Osteoblast (primary cell): ENCODE measurements at regions not wholly inside any gene's neighbourhood (a gene's known extent, or its start where the extent isn't known, plus 50 kb on each side); places are given as distances from the start of the nearest gene placed in this dataset.

ENCODE experiments used
- DNase-seq: peaks from one replicate; pipeline ENCODE4 v3.0.0; 2011; ENCODE audit warnings: low spot score, mixed read lengths; ENCODE audit not compliant: insufficient read length; ENCODE audit errors: missing footprints
- H2AFZ ChIP-seq: 2 replicates; pipeline ENCODE4 v1.6.0; 2011; ENCODE audit warnings: mild to moderate bottlenecking, low read length
- H3K27ac ChIP-seq: 2 replicates; pipeline ENCODE4 v1.5.1; 2011; ENCODE audit warnings: mild to moderate bottlenecking, low read depth, low read length, moderate library complexity
- H3K27me3 ChIP-seq: 2 replicates; pipeline ENCODE4 v1.6.0; 2012; ENCODE audit warnings: mild to moderate bottlenecking, control low read depth, inconsistent platforms, low read length, moderate library complexity; ENCODE audit not compliant: insufficient read depth
- H3K36me3 ChIP-seq: 2 replicates; pipeline ENCODE4 v1.5.1; 2011; ENCODE audit warnings: mild to moderate bottlenecking, low read length, control low read depth, moderate library complexity; ENCODE audit not compliant: insufficient read depth
- H3K4me1 ChIP-seq: 2 replicates; pipeline ENCODE4 v1.5.1; 2011; ENCODE audit warnings: mild to moderate bottlenecking, low read length, control low read depth, moderate library complexity; ENCODE audit not compliant: insufficient read depth
- H3K4me2 ChIP-seq: 2 replicates; pipeline ENCODE4 v1.6.0; 2011; ENCODE audit warnings: mild to moderate bottlenecking, low read length; ENCODE audit not compliant: insufficient read depth
- H3K4me3 ChIP-seq: fragments of 200-600 bp; sonication (generic); 3 replicates; pipeline ENCODE4 v1.5.1; 2012; ENCODE audit warnings: mild to moderate bottlenecking, low read length, inconsistent platforms; ENCODE audit not compliant: insufficient read depth
- H3K79me2 ChIP-seq: 2 replicates; pipeline ENCODE4 v1.6.0; 2012; ENCODE audit warnings: mild to moderate bottlenecking, low read length, control low read depth, inconsistent platforms; ENCODE audit not compliant: insufficient read depth
- H3K9me3 ChIP-seq: 2 replicates; pipeline ENCODE4 v1.5.1; 2011; ENCODE audit warnings: low read depth, low read length, control low read depth
- H4K20me1 ChIP-seq: 2 replicates; pipeline ENCODE4 v1.6.0; 2012; ENCODE audit warnings: mild to moderate bottlenecking, low read length, control low read depth; ENCODE audit not compliant: insufficient read depth
- TF ChIP-seq, protein P1 (sequence below): IDR thresholded peaks from 2 replicates; pipeline ENCODE4 v1.5.1; 2011; ENCODE audit warnings: mild to moderate bottlenecking, low read depth, low read length, moderate library complexity; ENCODE audit errors: extremely low read depth

DNA sequence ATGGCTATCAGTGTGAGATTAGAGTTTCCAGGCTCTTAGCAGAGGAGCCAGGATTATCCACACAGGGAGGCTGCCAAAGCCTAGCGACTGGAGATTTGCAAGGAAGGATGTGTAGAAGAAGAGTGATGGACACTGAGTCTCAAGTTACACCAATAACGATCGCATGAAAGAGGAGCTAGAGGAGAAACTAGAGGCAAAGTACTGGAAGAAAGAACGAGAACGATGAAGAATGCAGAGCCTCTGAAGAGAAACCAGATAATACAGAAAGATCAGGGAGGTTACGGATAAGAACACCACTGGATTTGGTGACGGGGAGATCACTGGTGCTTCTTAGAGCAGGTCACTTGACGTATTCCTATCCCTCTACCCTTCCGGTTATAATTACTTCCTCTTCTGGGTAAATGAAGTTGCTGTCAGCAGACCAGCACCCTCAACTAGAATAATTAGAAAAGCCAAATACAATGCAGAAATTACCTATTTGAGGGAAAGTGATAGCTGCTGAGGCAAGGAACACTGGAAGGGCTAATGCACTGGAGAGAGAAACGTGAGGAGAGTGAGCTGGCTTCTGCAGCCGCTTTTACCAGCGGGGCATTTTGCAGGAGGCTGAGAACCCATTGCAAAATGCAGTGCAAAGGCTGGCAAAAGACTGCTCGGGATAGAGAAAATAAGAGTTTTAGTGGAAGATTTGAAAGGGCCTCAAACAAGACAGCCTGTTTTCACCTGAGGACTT lies 93.1 kb upstream of the HIF1A start:
- Histone ChIP-seq H3K4me3 (peak overlapping the region; percentile 45), H3K36me3 (no peaks in the 10 kb centered on the region), H3K27ac (peak overlapping the region; percentile 63), H4K20me1 (no peaks in the 10 kb centered on the region), H3K79me2 (no peaks in the 10 kb centered on the region), H3K27me3 (no peaks in the 10 kb centered on the region), H3K4me1 (peaks cover 29% of the 10 kb centered on the region), H2AFZ (peak overlapping the region; percentile 68), H3K9me3 (no peaks in the 10 kb centered on the region), H3K4me2 (peak overlapping the region; percentile 65)
- DNase-seq = no peak
- TF ChIP-seq, protein P1, sequence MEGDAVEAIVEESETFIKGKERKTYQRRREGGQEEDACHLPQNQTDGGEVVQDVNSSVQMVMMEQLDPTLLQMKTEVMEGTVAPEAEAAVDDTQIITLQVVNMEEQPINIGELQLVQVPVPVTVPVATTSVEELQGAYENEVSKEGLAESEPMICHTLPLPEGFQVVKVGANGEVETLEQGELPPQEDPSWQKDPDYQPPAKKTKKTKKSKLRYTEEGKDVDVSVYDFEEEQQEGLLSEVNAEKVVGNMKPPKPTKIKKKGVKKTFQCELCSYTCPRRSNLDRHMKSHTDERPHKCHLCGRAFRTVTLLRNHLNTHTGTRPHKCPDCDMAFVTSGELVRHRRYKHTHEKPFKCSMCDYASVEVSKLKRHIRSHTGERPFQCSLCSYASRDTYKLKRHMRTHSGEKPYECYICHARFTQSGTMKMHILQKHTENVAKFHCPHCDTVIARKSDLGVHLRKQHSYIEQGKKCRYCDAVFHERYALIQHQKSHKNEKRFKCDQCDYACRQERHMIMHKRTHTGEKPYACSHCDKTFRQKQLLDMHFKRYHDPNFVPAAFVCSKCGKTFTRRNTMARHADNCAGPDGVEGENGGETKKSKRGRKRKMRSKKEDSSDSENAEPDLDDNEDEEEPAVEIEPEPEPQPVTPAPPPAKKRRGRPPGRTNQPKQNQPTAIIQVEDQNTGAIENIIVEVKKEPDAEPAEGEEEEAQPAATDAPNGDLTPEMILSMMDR = no peak

DNA sequence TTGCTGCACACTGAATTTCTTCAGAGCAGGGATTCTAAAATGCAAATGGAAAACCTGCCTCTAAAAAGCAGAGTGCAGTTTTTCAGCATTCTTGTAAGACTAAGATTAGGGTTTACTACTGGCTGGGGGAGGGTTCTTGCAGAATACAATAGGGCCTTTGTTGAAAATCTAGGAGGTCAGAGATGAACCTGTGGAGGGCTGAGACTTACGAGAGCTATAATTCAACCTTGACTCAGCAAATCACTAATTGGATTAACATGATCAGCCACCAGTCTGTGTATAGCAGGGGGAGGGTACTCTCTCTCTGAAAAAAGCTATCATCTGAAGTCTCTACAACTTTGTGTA lies 92.6 kb upstream of the HIF1A start:
- no peaks in the 10 kb centered on the region for H4K20me1 ChIP-seq
- H2AFZ ChIP-seq = peak overlapping the region; percentile 30
- DNase-seq = no peak
- H3K27me3 ChIP-seq = no peaks in the 10 kb centered on the region
- no peaks in the 10 kb centered on the region for H3K9me3 ChIP-seq
- peak overlapping the region; percentile 65 for H3K4me2 ChIP-seq
- H3K4me3 ChIP-seq = peak overlapping the region; percentile 45
- H3K79me2 ChIP-seq = no peaks in the 10 kb centered on the region
- H3K4me1 ChIP-seq = peaks cover 29% of the 10 kb centered on the region
- H3K27ac ChIP-seq = peak overlapping the region; percentile 63
- no peaks in the 10 kb centered on the region for H3K36me3 ChIP-seq
- TF ChIP-seq, protein P1 = no peak

DNA sequence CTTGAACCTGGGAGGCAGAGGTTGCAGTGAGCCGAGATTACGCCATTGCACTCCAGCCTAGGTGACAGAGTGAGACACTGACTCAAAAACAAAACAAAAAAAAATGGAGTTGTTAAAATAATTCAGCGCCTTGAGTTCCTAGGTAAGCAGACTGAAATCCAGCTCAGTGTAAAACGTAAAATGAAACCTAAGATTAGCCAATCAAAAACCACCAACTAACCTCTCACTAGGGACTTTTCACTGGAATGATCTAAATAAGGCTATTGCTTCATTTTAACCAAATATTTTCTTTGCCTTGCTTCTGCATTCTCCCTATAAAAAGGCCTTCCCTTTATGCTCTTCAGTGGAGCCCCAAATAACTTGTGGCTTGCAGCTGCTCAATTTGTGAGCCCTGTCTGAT lies 91.6 kb upstream of the HIF1A start:
- H3K4me1 ChIP-seq = peaks cover 38% of the 10 kb centered on the region
- H3K27me3 ChIP-seq = no peaks in the 10 kb centered on the region
- no peak overlapping the region for H2AFZ ChIP-seq
- H3K79me2 ChIP-seq = no peaks in the 10 kb centered on the region
- no peak for DNase-seq
- H3K9me3 ChIP-seq = no peaks in the 10 kb centered on the region
- H3K36me3 ChIP-seq = no peaks in the 10 kb centered on the region
- H3K27ac ChIP-seq = peak overlapping the region; percentile 63
- TF ChIP-seq, protein P1 = no peak
- H4K20me1 ChIP-seq = no peaks in the 10 kb centered on the region
- H3K4me3 ChIP-seq = no peak overlapping the region
- H3K4me2 ChIP-seq = no peak overlapping the region

DNA sequence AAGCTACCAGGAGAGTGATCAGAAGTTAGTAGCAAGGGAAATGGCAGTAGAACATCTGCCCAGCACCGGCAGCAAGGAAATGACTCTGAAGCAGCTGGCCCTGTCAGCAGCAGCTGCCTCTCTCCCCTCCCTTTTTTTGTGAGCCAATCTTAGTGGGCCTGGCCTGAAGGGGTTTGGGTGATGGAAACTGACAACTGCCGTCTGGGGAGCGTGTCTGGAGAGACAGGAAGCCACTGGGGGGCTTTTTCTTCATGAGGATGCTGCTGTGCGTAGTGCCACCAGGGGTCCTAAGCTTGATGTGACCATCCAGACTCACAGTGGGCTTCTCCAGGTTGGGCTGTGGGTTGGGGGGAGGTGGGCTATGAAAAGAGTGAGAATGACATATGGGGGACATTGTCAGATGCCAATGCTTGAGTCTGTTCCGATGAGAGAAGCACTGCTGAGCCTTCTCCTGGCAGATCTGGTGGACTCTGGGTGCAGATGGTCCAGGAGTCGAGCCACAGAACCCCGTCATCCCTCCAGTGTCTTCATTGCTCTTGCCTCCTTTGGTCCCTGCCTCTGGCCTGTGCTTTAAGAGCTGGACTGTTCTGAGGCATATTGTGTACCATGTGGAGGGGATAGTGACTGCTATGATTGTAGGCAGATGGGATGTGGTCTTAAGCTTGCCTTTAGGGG lies 87.6 kb upstream of the HIF1A start:
- no peaks in the 10 kb centered on the region for H3K27me3 ChIP-seq
- H3K9me3 ChIP-seq = no peaks in the 10 kb centered on the region
- peaks cover 61% of the 10 kb centered on the region for H3K4me1 ChIP-seq
- no peak overlapping the region for H3K4me2 ChIP-seq
- peak overlapping the region; percentile 90 for H3K27ac ChIP-seq
- H3K79me2 ChIP-seq = no peaks in the 10 kb centered on the region
- no peaks in the 10 kb centered on the region for H4K20me1 ChIP-seq
- H2AFZ ChIP-seq = peak overlapping the region; percentile 39
- H3K4me3 ChIP-seq = no peak overlapping the region
- no peak for DNase-seq
- H3K36me3 ChIP-seq = no peaks in the 10 kb centered on the region
- TF ChIP-seq, protein P1 = peak; percentile 6
